Hepatocyte (in vitro differentiated cells): ENCODE measurements at regions not wholly inside any gene's neighbourhood (a gene's known extent, or its start where the extent isn't known, plus 50 kb on each side); places are given as distances from the start of the nearest gene placed in this dataset.
"Not testable (repeated sequence)": the region's sequence is repeated elsewhere in the genome, so short reads cannot be mapped to it uniquely, and the experiment has no call there.

Experiments used
- DNase-seq: peaks from one replicate; pipeline ENCODE4 v3.0.0-alpha.2; 2016; ENCODE audit warnings: low spot score
- H2AFZ ChIP-seq: fragments of 200-600 bp; sonication (generic); 2 replicates; pipeline ENCODE4 v1.6.0; 2016; ENCODE audit warnings: antibody characterized with exemption, mild to moderate bottlenecking
- H3K27ac ChIP-seq: fragments of 200-600 bp; sonication (generic); 2 replicates; pipeline ENCODE4 v1.5.1; 2016; ENCODE audit warnings: mild to moderate bottlenecking
- H3K27me3 ChIP-seq: fragments of 200-600 bp; sonication (generic); 2 replicates; pipeline ENCODE4 v1.6.1; 2016
- H3K36me3 ChIP-seq: fragments of 200-600 bp; sonication (generic); replicated peaks from 2 replicates; pipeline ENCODE4 v1.5.1; 2016; ENCODE audit warnings: low read depth; ENCODE audit not compliant: insufficient read depth
- H3K4me1 ChIP-seq: fragments of 200-600 bp; sonication (generic); 2 replicates; pipeline ENCODE4 v1.5.1; 2016; ENCODE audit warnings: mild to moderate bottlenecking, moderate library complexity; ENCODE audit not compliant: insufficient read depth
- H3K4me2 ChIP-seq: fragments of 200-600 bp; sonication (generic); 2 replicates; pipeline ENCODE4 v1.6.0; 2016
- H3K4me3 ChIP-seq: fragments of 200-600 bp; sonication (generic); 2 replicates; pipeline ENCODE4 v1.5.1; 2016; ENCODE audit warnings: mild to moderate bottlenecking
- H3K79me2 ChIP-seq: fragments of 200-600 bp; sonication (generic); 2 replicates; pipeline ENCODE4 v1.6.0; 2017; ENCODE audit warnings: mild to moderate bottlenecking
- H3K9me2 ChIP-seq: fragments of 200-600 bp; sonication (generic); replicated peaks from 2 replicates; pipeline ENCODE4 v1.6.0; 2017; ENCODE audit warnings: mild to moderate bottlenecking; ENCODE audit not compliant: insufficient read depth
- H3K9me3 ChIP-seq: fragments of 200-600 bp; sonication (generic); 2 replicates; pipeline ENCODE4 v1.5.1; 2016; ENCODE audit warnings: low read depth, mild to moderate bottlenecking
- H4K20me1 ChIP-seq: fragments of 200-600 bp; sonication (generic); 2 replicates; pipeline ENCODE4 v1.6.0; 2016; ENCODE audit warnings: mild to moderate bottlenecking; ENCODE audit not compliant: insufficient read depth, poor library complexity, severe bottlenecking
- EZH2 ChIP-seq: fragments of 200-600 bp; sonication (generic); IDR thresholded peaks from 2 replicates; pipeline ENCODE4 v1.6.1; 2016; ENCODE audit warnings: antibody characterized with exemption, mild to moderate bottlenecking, borderline replicate concordance
- EZH2phosphoT487 ChIP-seq: fragments of 200-600 bp; sonication (generic); IDR thresholded peaks from one replicate; pipeline ENCODE4 v1.6.1; 2018; ENCODE audit warnings: antibody characterized with exemption, mild to moderate bottlenecking, low read depth, moderate library complexity; ENCODE audit not compliant: unreplicated experiment, severe bottlenecking
- WGBS: methylation state at CpG from one replicate; pipeline ENCODE4 v1.1.6; 2016; ENCODE audit warnings: low lambda C conversion rate; ENCODE audit errors: missing lambda C conversion rate; 5-methylcytosine and 5-hydroxymethylcytosine counted together
- TF ChIP-seq, protein P1 (sequence below): fragments of 200-600 bp; sonication (generic); IDR thresholded peaks from 2 replicates; pipeline ENCODE4 v1.5.1; 2016; ENCODE audit warnings: antibody characterized with exemption, mild to moderate bottlenecking; ENCODE audit not compliant: poor library complexity

- H3K79me2 ChIP-seq: no peaks in the 10 kb centered on the region
- no peak for DNase-seq
- H3K27me3 ChIP-seq: no peaks in the 10 kb centered on the region
- WGBS: 81% methylated on average over 2 of the region's 2 CpGs
- no peak overlapping the region for H3K4me3 ChIP-seq
- no peak overlapping the region for H3K27ac ChIP-seq
- TF ChIP-seq EZH2 (no peak), EZH2phosphoT487 (no peak)
- TF ChIP-seq, protein P1, sequence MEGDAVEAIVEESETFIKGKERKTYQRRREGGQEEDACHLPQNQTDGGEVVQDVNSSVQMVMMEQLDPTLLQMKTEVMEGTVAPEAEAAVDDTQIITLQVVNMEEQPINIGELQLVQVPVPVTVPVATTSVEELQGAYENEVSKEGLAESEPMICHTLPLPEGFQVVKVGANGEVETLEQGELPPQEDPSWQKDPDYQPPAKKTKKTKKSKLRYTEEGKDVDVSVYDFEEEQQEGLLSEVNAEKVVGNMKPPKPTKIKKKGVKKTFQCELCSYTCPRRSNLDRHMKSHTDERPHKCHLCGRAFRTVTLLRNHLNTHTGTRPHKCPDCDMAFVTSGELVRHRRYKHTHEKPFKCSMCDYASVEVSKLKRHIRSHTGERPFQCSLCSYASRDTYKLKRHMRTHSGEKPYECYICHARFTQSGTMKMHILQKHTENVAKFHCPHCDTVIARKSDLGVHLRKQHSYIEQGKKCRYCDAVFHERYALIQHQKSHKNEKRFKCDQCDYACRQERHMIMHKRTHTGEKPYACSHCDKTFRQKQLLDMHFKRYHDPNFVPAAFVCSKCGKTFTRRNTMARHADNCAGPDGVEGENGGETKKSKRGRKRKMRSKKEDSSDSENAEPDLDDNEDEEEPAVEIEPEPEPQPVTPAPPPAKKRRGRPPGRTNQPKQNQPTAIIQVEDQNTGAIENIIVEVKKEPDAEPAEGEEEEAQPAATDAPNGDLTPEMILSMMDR: no peak
- H2AFZ ChIP-seq: no peak overlapping the region
- H3K9me3 ChIP-seq: no peaks in the 10 kb centered on the region
- no peaks in the 10 kb centered on the region for H3K4me1 ChIP-seq
- no peaks in the 10 kb centered on the region for H3K9me2 ChIP-seq
- no peaks in the 10 kb centered on the region for H3K36me3 ChIP-seq
- no peak overlapping the region for H3K4me2 ChIP-seq
- H4K20me1 ChIP-seq: no peaks in the 10 kb centered on the region
Observed at GRCh38 chr3:189424922-189425321, 206.3 kb upstream of the TP63 start.

- no peaks in the 10 kb centered on the region for H3K27me3 ChIP-seq
- H3K9me3 ChIP-seq: no peaks in the 10 kb centered on the region
- no peak overlapping the region for H3K27ac ChIP-seq
- DNase-seq: no peak
- no peaks in the 10 kb centered on the region for H3K4me1 ChIP-seq
- H3K9me2 ChIP-seq: no peaks in the 10 kb centered on the region
- no peaks in the 10 kb centered on the region for H3K36me3 ChIP-seq
- H2AFZ ChIP-seq: no peak overlapping the region
- 63% methylated on average over 1 of the region's 1 CpG for WGBS
- no peak for TF ChIP-seq EZH2phosphoT487
- TF ChIP-seq, protein P1: no peak
- no peak for TF ChIP-seq EZH2
- no peaks in the 10 kb centered on the region for H3K79me2 ChIP-seq
- no peak overlapping the region for H3K4me3 ChIP-seq
- no peak overlapping the region for H3K4me2 ChIP-seq
- H4K20me1 ChIP-seq: no peaks in the 10 kb centered on the region
Observed at GRCh38 chr3:189429019-189429418, 202.2 kb upstream of the TP63 start.

DNA sequence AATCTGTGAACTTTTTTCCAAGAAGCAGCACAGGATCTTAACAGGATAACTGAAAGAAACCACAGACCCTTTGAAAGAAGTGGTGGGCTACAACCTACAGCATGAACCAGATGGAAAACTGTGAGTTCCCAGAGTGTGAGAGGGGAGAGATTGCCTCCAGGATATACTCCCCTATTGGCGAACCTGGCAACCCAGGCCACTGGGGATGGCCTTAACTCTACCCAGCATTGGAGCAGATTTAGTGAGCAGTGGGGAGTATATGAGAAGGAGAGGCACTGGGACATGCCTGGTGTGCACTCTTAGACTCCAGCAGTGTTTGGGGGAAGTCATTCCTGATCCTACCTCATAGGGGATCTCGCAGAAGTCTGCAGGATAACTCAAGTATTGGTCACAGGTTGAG is 201.0 kb upstream of the TP63 start:
- no peak overlapping the region for H3K4me2 ChIP-seq
- no peaks in the 10 kb centered on the region for H3K9me3 ChIP-seq
- TF ChIP-seq EZH2: no peak
- TF ChIP-seq EZH2phosphoT487: no peak
- TF ChIP-seq, protein P1: no peak
- no peaks in the 10 kb centered on the region for H3K79me2 ChIP-seq
- no peak overlapping the region for H2AFZ ChIP-seq
- no peak overlapping the region for H3K27ac ChIP-seq
- H3K9me2 ChIP-seq: no peaks in the 10 kb centered on the region
- WGBS: 93% methylated on average over 2 of the region's 2 CpGs
- DNase-seq: no peak
- H3K36me3 ChIP-seq: no peaks in the 10 kb centered on the region
- H3K4me3 ChIP-seq: no peak overlapping the region
- no peaks in the 10 kb centered on the region for H3K4me1 ChIP-seq
- H3K27me3 ChIP-seq: no peaks in the 10 kb centered on the region
- no peaks in the 10 kb centered on the region for H4K20me1 ChIP-seq

GRCh38 chr3:189442257-189442656 is 188.9 kb upstream of the TP63 start:
- H3K4me3 ChIP-seq, H2AFZ ChIP-seq, H3K79me2 ChIP-seq, H3K9me3 ChIP-seq, H3K9me2 ChIP-seq, DNase-seq, H3K4me1 ChIP-seq, H3K36me3 ChIP-seq, H3K4me2 ChIP-seq, H3K27ac ChIP-seq, H4K20me1 ChIP-seq, H3K27me3 ChIP-seq: not testable (repeated sequence)
- WGBS: 95% methylated on average over 10 of the region's 10 CpGs
